Tibial artery (tissue), 4 donors: ENCODE measurements at regions not wholly inside any gene's neighbourhood (a gene's known extent, or its start where the extent isn't known, plus 50 kb on each side); places are given as distances from the start of the nearest gene placed in this dataset.

Experiments used
- DNase-seq, 2 donors: peaks; one replicate each; pipeline ENCODE4 v3.0.0-alpha.2; 2019
- H3K27ac ChIP-seq, 2 donors: fragments of 200-600 bp; sonication (generic) in 1 of 2; 1 replicate in 1 of 2; 2 replicates in 1 of 2; pipeline ENCODE4 v1.5.1; 2018 to 2019; ENCODE audit warnings: mild to moderate bottlenecking in 1 of 2
- H3K27me3 ChIP-seq, 2 donors: fragments of 200-600 bp; sonication (generic) in 1 of 2; one replicate each; pipeline versions ENCODE4 v1.5.1 to v1.6.0; 2016 to 2019
- H3K36me3 ChIP-seq, 3 donors: fragments of 200-600 bp; sonication (generic) in 2 of 3; one replicate each; pipeline ENCODE4 v1.5.1; 2016 to 2019; ENCODE audit warnings: mild to moderate bottlenecking in 2 of 3
- H3K4me1 ChIP-seq, 4 donors: fragments of 200-600 bp; sonication (generic) in 2 of 4; 1 replicate in 3 of 4; 2 replicates in 1 of 4; pipeline ENCODE4 v1.5.1; 2016 to 2019
- H3K4me3 ChIP-seq, 2 donors: fragments of 200-600 bp; sonication (generic) in 1 of 2; 1 replicate in 1 of 2; 2 replicates in 1 of 2; pipeline ENCODE4 v1.5.1; 2018 to 2019; ENCODE audit warnings: mild to moderate bottlenecking in 2 of 2
- H3K9me3 ChIP-seq, 3 donors: fragments of 200-600 bp; sonication (generic) in 1 of 3; one replicate each; pipeline ENCODE4 v1.5.1; 2016 to 2019
- intact Hi-C: fragments of 100-400 bp; cut with DNase I; formaldehyde crosslinking; loops from one replicate; pipeline ENCODE4 v1.15.0; 2023; ENCODE audit warnings: low total_unique reads
- TF ChIP-seq, protein P1 (sequence below), 2 experiments: fragments of 200-600 bp in 1 of 2; fragments of 450-650 bp in 1 of 2; IDR thresholded peaks; one replicate each; pipeline ENCODE4 v1.5.1; 2017 to 2019; ENCODE audit warnings: antibody characterized with exemption in 2 of 2, mild to moderate bottlenecking in 1 of 2, moderate library complexity in 1 of 2

DNA sequence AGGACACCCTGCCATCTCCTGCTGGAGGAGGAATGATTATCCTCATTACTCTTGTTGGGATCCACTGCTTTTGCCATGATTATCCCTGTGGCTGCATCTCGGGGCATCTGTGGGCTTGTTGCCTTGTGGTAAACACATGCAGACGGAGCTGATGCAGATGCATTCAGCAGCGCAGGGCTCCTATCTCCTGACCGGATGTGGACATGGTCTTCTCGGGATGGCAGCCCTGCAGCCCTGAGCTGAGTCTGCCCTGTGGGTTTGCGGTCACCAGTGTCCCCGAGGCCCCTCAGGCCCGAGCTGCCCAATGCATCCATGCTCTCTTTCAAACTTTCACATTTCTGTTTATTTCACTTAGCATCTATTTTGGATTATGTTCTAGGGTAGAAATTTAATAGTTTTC lies 250.4 kb upstream of the IRX1 start:
- Histone ChIP-seq H3K27me3 (no peaks in the 10 kb centered on the region), H3K27ac (no peak overlapping the region), H3K4me3 (no peak overlapping the region), H3K36me3 (no peaks in the 10 kb centered on the region), H3K9me3 (no peaks in the 10 kb centered on the region), H3K4me1 (no peaks in the 10 kb centered on the region)
- intact Hi-C loops: no loop called here
- peak in 1 of 2 donors; percentile 40 for DNase-seq
- TF ChIP-seq, protein P1, sequence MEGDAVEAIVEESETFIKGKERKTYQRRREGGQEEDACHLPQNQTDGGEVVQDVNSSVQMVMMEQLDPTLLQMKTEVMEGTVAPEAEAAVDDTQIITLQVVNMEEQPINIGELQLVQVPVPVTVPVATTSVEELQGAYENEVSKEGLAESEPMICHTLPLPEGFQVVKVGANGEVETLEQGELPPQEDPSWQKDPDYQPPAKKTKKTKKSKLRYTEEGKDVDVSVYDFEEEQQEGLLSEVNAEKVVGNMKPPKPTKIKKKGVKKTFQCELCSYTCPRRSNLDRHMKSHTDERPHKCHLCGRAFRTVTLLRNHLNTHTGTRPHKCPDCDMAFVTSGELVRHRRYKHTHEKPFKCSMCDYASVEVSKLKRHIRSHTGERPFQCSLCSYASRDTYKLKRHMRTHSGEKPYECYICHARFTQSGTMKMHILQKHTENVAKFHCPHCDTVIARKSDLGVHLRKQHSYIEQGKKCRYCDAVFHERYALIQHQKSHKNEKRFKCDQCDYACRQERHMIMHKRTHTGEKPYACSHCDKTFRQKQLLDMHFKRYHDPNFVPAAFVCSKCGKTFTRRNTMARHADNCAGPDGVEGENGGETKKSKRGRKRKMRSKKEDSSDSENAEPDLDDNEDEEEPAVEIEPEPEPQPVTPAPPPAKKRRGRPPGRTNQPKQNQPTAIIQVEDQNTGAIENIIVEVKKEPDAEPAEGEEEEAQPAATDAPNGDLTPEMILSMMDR (IDR thresholded peaks at IDR 0.05): no peak

DNA sequence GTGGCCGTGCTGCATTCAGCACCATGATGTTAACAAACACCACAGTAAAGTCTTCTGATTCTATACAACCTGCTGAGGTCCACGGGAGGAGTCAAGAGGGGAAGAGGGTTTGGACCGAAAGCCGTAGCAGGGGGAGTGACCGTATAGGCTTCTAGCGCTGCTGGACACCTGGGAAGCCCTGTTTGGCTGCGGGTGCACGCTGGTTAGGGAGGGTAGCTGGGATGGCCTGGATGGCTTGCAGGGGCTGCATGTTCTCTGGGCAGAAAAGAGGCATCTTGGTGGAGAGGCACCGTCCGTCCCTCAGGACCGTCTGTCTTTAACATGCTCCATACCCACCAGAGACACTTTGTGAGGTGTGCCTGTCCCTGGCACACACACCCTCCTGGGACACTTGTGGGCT lies 251.0 kb upstream of the IRX1 start:
- Histone ChIP-seq H3K4me1 (no peaks in the 10 kb centered on the region), H3K9me3 (no peaks in the 10 kb centered on the region), H3K27ac (no peak overlapping the region), H3K27me3 (no peaks in the 10 kb centered on the region), H3K4me3 (no peak overlapping the region), H3K36me3 (no peaks in the 10 kb centered on the region)
- TF ChIP-seq, protein P1 (IDR thresholded peaks at IDR 0.05): no peak
- intact Hi-C loops: no loop called here
- DNase-seq: peak in 1 of 2 donors; percentile 39

DNA sequence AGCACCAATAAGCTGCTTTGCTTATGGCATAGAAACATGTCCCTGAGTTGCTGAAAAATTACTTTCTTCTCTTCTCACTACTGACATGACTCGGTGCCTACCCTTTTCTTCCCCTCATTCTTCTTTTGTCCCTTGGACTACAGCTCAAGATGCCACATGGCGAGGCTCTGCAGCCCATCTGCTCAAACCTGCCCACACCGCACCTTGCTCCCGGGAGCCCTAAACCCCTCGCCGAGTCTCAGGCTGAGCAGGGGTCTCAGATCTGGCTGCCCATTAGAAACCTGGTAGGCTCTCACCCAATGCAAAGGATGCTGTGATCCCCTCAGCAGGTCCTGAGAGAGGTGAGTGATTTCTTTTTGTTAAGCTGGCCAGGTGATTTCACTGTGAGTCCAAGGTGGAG lies 251.7 kb upstream of the IRX1 start:
- no peaks in the 10 kb centered on the region for H3K36me3 ChIP-seq
- H3K27ac ChIP-seq: no peak overlapping the region
- TF ChIP-seq, protein P1 (IDR thresholded peaks at IDR 0.05): no peak

DNA sequence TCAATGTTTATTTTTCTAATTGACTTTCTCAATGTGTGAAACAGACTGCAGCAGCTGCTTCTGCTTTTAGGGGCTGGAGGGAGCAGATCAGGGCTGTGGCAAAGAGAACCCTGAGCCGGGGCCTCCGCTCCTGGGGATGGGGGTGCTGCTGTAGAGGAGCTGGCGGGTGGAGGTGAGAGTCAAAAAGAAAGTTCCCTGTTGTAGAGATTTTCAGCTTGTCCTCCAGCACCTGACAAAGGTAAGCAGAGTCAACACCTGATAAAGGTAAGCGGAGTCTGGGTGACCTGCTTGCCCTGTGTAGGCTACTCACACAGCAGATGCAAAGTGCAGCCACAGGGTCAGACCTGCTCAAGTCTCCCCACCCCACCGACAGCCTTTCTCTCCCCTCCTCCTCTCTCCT lies 252.4 kb upstream of the IRX1 start:
- TF ChIP-seq, protein P1 (IDR thresholded peaks at IDR 0.05): no peak
- H3K27ac ChIP-seq: no peak overlapping the region
- H3K36me3 ChIP-seq: no peaks in the 10 kb centered on the region
- no peaks in the 10 kb centered on the region for H3K4me1 ChIP-seq
- no peaks in the 10 kb centered on the region for H3K27me3 ChIP-seq
- peak in 1 of 2 donors; percentile 2 for DNase-seq
- no peaks in the 10 kb centered on the region for H3K9me3 ChIP-seq
- H3K4me3 ChIP-seq: no peak overlapping the region
- intact Hi-C loops: no loop called here

More for the DNA sequence above, 251.7 kb upstream of the IRX1 start:
- Histone ChIP-seq H3K27me3 (no peaks in the 10 kb centered on the region), H3K9me3 (no peaks in the 10 kb centered on the region), H3K4me1 (no peaks in the 10 kb centered on the region), H3K4me3 (no peak overlapping the region)
- peak in 1 of 2 donors; percentile 37 for DNase-seq
- intact Hi-C loops: no loop called here

DNA sequence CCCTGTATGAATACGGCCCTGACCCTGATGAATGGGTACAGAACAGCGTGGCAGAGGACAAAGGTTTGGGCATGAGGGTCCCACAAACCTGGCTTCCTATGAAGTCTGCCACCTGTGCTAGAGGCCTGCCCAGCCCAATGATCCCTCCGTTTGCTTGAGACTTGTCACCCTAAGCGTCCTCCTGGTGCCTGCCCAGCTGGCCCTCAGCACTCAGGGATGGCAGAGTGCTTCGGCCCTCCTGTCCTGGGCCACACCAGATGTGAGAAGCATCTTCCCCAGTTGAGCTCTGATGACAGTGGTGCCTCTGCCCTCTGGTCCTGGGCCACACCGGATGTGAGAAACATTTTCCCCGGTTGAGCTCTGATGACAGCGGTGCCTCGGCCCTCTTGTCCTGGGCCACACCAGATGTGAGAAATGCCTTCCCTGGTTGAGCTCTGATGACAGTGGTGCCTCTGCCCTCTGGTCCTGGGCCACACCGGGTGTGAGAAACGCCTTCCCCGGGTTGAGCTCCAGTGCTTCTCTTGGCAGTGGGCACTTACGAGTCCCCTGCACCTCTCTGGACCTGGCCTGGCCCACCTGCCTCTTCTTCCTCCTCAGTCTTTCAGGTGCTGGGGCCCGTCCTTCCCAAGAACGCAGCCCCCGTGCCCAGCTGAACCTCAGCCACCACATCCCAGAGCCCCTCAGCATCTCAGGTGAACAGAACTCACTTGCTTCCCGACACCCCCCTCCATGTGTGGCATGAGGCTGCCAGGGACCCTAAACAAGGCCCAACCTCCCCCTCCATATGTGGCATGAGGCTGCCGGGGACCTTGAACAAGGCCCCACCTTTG lies 253.1 kb upstream of the IRX1 start:
- TF ChIP-seq, protein P1 (IDR thresholded peaks at IDR 0.05): no peak
- no peaks in the 10 kb centered on the region for H3K9me3 ChIP-seq
- H3K4me1 ChIP-seq: no peaks in the 10 kb centered on the region
- H3K27ac ChIP-seq: no peak overlapping the region
- no peaks in the 10 kb centered on the region for H3K27me3 ChIP-seq
- no peak overlapping the region for H3K4me3 ChIP-seq
- DNase-seq: peak in 1 of 2 donors; percentile 57
- H3K36me3 ChIP-seq: no peaks in the 10 kb centered on the region
- intact Hi-C loops: no loop called here
